ENCODE measurements at regions not wholly inside any gene's neighbourhood (a gene's known extent, or its start where the extent isn't known, plus 50 kb on each side); places are given as distances from the start of the nearest gene placed in this dataset.
"Not testable (repeated sequence)": the region's sequence is repeated elsewhere in the genome, so short reads cannot be mapped to it uniquely, and the experiment has no call there.

GRCh38 chr3:150129166-150129565 lies 158.5 kb upstream of the PFN2 start:
- DNase-seq (ENCODE audit: low read depth): no peak

- DNase-seq (ENCODE audit: low read depth): no peak
These were observed 157.4 kb upstream of the PFN2 start for GRCh38 chr3:150128126-150128525.

DNA sequence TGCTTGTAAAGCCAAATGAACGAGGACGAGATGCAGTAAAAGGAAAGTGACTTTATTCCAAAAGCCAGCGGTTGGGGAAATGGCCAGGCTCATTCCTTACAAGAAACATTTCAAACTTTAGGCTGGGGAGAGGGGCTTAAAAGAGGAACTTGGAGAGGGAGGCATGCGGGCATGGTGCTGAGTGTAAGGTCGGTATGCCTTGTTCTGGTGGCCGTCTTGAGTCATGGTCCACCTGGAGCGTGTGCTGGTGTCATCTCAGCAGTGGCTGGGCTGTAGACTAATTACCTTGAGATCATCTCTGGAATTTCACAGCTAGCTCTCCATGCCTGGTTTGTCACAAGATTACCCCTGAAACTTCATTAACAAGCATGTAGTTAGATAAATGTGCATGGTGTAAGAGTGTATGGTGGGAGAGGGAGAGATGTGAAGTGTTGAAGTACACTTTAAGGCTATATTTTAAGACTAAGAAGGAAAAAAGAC lies 156.4 kb upstream of the PFN2 start:
- DNase-seq (ENCODE audit: low read depth): no peak

- no peak for DNase-seq (ENCODE audit: low read depth)
These were observed 153.4 kb upstream of the PFN2 start for GRCh38 chr3:150124142-150124541.

GRCh38 chr3:150123249-150123648 lies 152.6 kb upstream of the PFN2 start:
- DNase-seq (ENCODE audit: low read depth): not testable (repeated sequence)

DNA sequence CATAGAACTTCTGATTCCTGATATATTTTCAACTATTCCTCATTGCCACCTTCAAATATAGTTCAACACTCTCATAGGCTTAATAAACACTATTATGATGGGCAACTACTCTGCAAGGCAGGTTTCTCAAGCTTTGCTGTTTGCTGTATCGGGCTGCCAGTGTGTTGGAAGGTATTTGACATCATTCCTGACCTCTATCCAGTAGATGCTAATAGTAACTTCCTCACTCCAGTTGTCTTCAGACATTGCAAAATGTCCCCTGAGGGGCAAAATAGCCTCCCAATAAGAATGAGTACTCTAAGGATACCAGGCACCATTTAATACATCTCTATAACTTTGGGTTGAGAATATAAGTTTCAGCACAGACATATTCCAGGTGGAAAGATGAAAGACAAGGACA lies 147.5 kb upstream of the PFN2 start:
- DNase-seq (ENCODE audit: low read depth): no peak

- DNase-seq (ENCODE audit: low read depth): no peak
These were observed 146.4 kb upstream of the PFN2 start for GRCh38 chr3:150117076-150117475.

- DNase-seq (ENCODE audit: low read depth): no peak
These were observed 145.5 kb upstream of the PFN2 start for GRCh38 chr3:150116196-150116595.

GRCh38 chr3:150114873-150115540 lies 144.3 kb upstream of the PFN2 start:
- no peak for DNase-seq (ENCODE audit: low read depth)

- DNase-seq (ENCODE audit: low read depth): no peak
These were observed 143.6 kb upstream of the PFN2 start for GRCh38 chr3:150114273-150114672.

DNA sequence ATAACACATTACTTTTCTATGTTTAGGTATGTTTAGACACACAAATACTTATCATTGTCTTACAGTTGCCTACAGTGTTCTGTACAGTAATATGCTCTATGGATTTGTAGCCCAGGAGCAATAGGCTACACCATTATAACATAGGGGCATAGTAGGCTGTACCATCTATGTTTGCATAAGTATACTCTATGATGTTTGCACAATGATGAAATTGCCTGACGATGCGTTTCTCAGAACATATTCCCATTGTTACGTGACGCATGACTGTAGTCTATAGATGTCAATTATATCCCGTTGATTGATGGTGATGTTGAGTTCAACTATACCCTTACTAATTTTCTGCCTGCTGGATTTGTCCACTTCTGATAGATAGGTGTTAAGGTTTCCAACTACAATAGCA lies 139.4 kb upstream of the PFN2 start:
- no peak for DNase-seq (ENCODE audit: low read depth)

- no peak for DNase-seq (ENCODE audit: low read depth)
These were observed 136.9 kb upstream of the PFN2 start for GRCh38 chr3:150107429-150108175.

DNA sequence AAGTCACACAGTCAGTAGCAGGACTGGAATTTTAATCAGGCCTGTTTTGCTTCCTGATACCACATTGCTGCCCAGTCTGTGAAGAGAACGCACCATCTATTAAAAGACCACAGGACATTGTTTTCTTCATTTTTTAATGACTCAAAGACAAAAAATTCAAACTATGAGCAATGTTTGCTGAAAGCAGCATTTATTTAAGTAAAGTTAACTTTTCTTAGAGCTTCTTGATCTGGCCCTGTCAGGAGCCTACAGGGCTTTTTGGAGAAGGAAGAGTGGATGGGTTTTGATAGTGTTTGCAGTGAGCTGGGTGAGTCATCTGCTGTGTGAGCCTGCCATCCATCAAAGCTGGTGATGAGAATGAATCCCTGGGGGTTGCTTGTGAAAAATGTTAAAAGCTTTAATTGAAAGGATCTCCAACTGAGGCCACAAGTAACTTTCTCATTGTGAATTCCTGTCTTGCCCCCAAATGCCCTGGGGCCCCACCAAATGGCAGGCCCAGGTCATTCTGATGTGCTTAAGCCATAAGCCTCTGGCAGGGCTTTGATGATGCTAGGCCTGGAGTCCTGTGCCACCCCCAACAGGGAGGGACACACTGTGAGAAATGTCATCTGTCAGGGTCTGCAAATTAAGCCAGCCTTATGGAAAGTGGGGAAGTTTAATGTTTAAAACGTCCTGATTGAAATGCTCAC lies 136.2 kb upstream of the PFN2 start:
- peak; percentile 95 for DNase-seq (ENCODE audit: low read depth)

- no peak for DNase-seq (ENCODE audit: low read depth)
These were observed 135.4 kb upstream of the PFN2 start for GRCh38 chr3:150105886-150106612.

- DNase-seq (ENCODE audit: low read depth): no peak
These were observed 134.3 kb upstream of the PFN2 start for GRCh38 chr3:150105025-150105424.

GRCh38 chr3:150104564-150104963 lies 133.9 kb upstream of the PFN2 start:
- DNase-seq (ENCODE audit: low read depth): no peak

DNA sequence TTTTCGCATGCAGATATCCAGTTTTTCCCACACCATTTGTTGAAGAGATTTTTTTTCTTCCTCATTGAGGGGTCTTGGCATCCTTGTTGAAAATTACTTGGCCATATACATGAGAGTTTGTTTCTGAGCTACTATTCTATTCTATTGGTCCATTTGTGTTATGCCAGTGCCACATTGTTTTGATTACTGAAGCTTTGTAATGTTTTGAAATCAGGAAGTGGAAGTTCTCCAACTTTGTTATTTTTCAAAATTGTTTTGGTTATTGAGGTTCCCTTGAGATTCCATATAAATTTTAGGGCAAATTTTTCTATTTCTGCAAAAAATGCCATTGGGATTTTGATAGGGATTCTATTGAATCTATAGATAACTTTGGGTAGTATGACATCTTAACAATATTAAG lies 130.3 kb upstream of the PFN2 start:
- DNase-seq (ENCODE audit: low read depth): no peak

- DNase-seq (ENCODE audit: low read depth): no peak
These were observed 127.9 kb upstream of the PFN2 start for GRCh38 chr3:150098621-150099020.

GRCh38 chr3:150097588-150097890 lies 126.8 kb upstream of the PFN2 start:
- no peak for DNase-seq (ENCODE audit: low read depth)

GRCh38 chr3:150096700-150097587 lies 126.2 kb upstream of the PFN2 start:
- DNase-seq (ENCODE audit: low read depth): no peak

DNA sequence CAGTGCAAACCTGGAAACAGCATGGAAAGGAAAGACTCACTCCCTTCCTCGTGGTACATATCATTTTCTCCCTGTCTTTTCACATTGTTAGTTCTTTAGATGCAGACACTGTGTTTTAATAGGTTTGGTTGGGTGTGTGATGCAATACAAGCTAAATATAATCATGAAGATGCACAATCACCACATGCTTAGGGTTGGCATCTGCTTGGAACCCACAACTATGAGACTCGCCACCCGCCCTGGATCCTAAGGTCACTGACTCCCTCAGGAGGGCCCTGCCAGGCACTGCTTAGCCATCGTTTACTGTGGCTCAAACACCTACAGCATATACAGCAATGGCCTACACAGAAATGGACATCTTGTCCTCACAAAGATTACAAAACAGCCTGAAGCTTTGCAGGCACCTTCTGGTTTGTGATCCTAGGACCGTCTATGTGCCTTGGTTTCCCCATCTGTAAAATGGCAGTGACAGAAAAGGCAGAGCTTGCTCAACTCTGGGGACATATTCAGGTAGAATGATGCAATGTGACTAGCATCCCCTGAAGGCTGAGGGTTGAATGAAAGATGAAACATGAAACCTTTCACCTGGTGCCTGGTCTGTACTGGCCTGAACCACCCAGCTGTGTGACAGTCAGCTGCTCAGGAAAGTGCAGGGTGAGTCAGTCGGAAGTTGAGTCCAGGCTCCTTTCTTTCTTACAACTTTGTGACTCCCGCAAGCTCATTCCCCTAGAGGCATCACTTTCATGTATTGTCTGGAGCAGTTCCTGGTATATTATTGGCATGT lies 123.6 kb upstream of the PFN2 start:
- no peak for DNase-seq (ENCODE audit: low read depth)
